GM12892 (cell line): ENCODE measurements at regions not wholly inside any gene's neighbourhood (a gene's known extent, or its start where the extent isn't known, plus 50 kb on each side); places are given as distances from the start of the nearest gene placed in this dataset.

ENCODE experiments used
- POLR2A ChIP-seq: IDR thresholded peaks from 2 replicates; pipeline ENCODE4 v1.6.1; 2011; ENCODE audit warnings: low read depth, low read length, control low read depth
- POLR2AphosphoS5 ChIP-seq: IDR thresholded peaks from 2 replicates; pipeline ENCODE4 v1.6.1; 2011; ENCODE audit warnings: low read depth, low read length, control low read depth
- TAF1 ChIP-seq: IDR thresholded peaks from 2 replicates; pipeline ENCODE4 v1.6.1; 2011; ENCODE audit warnings: low read depth, mild to moderate bottlenecking, control low read depth, low read length, borderline replicate concordance

GRCh38 chr11:129701706-129702105 is 113.9 kb upstream of the TMEM45B start:
- TF ChIP-seq TAF1 = no peak
- no peak for TF ChIP-seq POLR2AphosphoS5
- TF ChIP-seq POLR2A = no peak
